ENCODE measurements at regions not wholly inside any gene's neighbourhood (a gene's known extent, or its start where the extent isn't known, plus 50 kb on each side); places are given as distances from the start of the nearest gene placed in this dataset.

GRCh38 chr6:125699591-125699990 lies 49.8 kb upstream of the HEY2 start:
- DNase-seq (ENCODE audit: low read depth in 1 of 2, low spot score in 2 of 2), result no peak
- Histone ChIP-seq H3K9me3 (replicated peaks) (no peaks in the 10 kb centered on the region), H3K27ac (no peak overlapping the region), H3K27me3 (replicated peaks) (no peaks in the 10 kb centered on the region), H3K36me3 (no peaks in the 10 kb centered on the region), H3K4me3 (no peak overlapping the region), H3K4me1 (replicated peaks) (no peaks in the 10 kb centered on the region)

All from SJSA1 (cell line).